Amniotic stem cell (primary cell): ENCODE measurements at regions not wholly inside any gene's neighbourhood (a gene's known extent, or its start where the extent isn't known, plus 50 kb on each side); places are given as distances from the start of the nearest gene placed in this dataset.
A peak's percentile ranks its signal among the peaks of the same experiment; 100 is the strongest.

Experiments used
- DNase-seq: peaks from one replicate; lab custom pipeline; 2025; lab: John Stamatoyannopoulos, UW

DNA sequence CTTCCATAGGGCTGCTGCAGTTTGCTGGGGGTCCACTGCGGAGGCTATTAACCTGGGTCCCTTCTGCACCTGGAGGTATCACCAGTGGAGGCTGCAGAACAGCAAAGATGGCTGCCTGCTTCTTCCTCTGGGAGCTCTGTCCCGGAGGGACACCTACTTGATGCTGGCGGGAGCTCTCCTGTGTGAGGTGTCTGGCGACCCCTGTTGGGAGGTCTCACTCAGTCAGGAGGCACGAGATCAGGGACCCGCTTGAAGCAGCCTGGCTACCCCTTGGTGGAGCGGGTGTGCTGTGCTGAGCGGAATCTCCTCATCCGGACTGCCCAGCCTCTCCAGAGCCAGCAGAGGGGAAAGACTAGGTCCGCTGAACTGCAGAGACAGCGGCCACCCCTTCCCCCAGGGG is 56.0 kb upstream of the CTXND1 start:
- DNase-seq, result no peak

GRCh38 chr15:80309769-80310384 is 57.9 kb upstream of the CTXND1 start:
- DNase-seq, result no peak

DNA sequence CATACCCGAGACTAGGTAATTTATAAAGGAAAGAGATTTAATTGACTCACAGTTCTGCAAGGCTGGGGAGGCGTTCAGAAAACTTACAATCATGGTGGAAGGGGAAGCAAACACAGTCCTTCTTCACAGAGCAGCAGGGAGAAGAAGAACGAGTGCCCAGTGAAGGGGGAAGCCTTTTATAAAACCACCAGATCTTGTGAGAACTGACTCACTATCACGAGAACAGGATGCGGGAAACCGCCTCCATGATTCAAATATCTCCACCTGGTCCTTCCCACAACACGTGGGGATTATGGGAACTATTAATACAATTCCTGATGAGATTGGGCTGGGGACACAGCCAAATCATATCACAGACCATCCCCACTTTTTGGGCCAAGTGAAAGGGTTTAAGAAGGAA is 58.8 kb upstream of the CTXND1 start:
- DNase-seq, result no peak

- DNase-seq, result no peak
Measured at GRCh38 chr15:80315289-80315987, 63.4 kb upstream of the CTXND1 start.

DNA sequence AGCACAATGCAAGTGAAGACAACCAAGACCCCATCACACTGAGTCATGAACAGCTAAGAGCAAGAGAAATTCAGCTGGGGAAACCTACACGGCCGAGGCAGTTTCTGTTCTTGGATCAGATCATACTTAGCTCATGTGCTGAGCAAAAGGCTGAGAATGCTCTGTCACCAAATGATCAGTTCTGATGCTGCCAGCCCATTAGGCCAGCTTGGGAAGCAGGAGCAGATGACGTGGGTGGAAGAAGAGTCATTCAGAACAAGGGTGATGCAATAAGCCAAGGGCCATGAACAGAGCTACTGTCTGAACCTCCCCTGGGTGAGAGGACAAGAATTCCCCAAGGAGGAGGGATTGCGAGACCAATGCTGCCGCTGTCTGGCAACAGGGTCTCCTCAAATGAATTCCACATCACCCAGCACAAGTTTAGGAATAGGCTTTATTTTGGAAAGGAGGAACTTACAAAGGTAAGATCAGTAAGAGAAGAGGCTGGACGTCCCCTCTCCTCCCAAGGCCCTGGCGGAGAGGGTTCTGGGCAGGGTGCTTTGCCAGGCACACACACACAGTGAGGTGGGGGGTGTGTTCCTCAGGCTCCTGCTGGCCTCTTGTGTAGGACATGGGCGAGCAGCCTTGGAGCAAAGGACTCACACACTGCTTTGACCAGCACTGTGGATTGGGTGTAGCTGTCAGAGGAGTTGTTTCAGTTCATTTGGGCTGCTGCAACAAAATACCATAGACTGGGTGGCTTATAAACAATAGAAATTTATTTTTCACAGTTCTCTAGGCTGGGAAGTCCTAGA is 65.6 kb upstream of the CTXND1 start:
- peak; percentile 40 for DNase-seq

DNA sequence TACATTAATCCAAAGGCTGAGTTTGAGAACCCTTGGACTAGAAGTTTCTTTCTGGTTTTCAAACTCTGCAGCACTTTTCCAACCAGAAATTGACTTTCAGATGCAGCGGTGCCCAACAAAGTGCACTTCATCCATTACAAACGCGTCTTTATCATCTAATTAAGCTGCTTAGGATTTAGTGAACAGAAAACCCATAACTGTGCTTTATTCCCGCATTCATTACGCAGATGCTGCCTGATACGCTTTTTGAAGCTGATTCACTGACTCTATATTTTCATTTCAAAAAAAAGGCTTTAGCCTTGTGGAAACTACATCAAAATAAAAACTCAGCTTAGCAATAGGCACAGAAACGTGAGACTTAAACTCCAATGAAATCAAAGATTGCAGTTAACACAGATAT is 69.8 kb upstream of the CTXND1 start:
- no peak for DNase-seq

- no peak for DNase-seq
Measured at GRCh38 chr15:80323285-80323684, 71.3 kb upstream of the CTXND1 start.

- DNase-seq, result no peak
Measured at GRCh38 chr15:80324545-80325080, 72.6 kb upstream of the CTXND1 start.

- no peak for DNase-seq
Measured at GRCh38 chr15:80325206-80325605, 73.2 kb upstream of the CTXND1 start.

GRCh38 chr15:80326270-80326669 is 74.3 kb upstream of the CTXND1 start:
- DNase-seq, result no peak

DNA sequence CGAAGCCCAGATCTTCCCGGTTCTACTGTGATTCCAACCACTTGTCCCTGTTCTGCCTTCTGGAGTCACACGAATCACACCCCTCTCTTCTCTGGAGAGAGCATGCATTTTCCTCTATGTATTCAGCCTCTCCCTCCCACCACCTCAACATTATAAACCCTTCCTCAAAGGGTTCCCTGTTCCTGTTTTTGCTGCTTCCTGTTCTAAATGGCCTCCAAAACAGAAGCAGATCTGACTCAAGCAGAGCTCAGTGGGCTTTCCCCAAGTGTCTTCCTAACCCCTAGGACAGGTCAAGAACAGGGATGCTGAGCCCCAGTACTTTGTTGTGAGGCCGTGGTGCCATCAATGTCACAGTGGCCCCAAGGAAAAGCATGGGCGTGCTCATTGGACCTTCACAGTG is 75.7 kb upstream of the ARNT2 start:
- DNase-seq, result no peak

- no peak for DNase-seq
Measured at GRCh38 chr15:80331886-80332406, 72.2 kb upstream of the ARNT2 start.

DNA sequence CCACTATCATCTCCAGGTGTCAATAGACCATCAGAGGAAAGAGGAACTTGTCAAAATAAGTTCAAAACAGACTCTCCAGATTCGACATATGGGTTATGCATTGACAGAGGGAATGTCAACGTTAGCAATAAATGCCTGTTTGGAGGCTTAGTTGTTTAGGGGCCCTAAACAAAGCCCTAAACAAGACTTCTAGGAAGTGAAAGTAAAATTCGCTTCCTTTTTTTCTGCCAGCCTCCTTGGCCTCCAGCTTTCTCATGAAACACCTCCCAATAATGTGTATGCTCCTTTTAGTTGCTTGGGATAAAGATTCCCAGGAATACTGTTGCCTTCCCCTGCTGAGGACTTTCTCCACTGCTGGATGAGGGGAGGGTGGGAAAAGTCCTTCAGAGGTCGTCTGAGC is 70.9 kb upstream of the ARNT2 start:
- no peak for DNase-seq

DNA sequence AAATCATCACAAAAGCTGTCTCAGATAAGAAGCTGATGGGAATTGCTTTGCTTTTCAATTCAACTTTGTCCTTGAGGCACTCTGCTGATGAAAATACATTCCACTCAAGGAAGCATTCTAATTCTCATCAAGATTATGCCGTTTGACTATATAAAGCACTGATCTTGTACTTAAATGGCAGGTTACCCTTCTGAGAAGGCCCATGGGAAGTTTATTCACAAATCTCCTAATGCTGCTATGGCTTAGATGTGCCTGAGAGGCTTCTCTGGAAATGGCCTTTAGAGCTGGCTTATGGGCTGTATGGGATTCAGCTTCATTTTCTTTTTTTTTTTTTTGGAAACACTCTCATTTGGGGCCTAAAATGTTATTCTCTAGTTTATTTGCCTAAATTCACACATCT is 69.7 kb upstream of the ARNT2 start:
- DNase-seq, result no peak

- DNase-seq, result no peak
Measured at GRCh38 chr15:80339601-80340000, 64.6 kb upstream of the ARNT2 start.

GRCh38 chr15:80342148-80342547 is 62.0 kb upstream of the ARNT2 start:
- no peak for DNase-seq

- DNase-seq, result no peak
Measured at GRCh38 chr15:80343554-80343992, 60.6 kb upstream of the ARNT2 start.

GRCh38 chr15:80350941-80351610 is 53.1 kb upstream of the ARNT2 start:
- DNase-seq, result no peak
